ENCODE measurements at regions not wholly inside any gene's neighbourhood (a gene's known extent, or its start where the extent isn't known, plus 50 kb on each side); places are given as distances from the start of the nearest gene placed in this dataset.

- H3K4me3 ChIP-seq = no peak overlapping the region
- intact Hi-C loops (cut with DNase I) = loop anchor here in 1 of 10 donors (10.0 kb wide), 1 partner anchor 162 kb away; no protein-coding TSS in a partner anchor
- 61 to 89% methylated on average over 4 of the region's 4 CpGs for WGBS, 2 donors
- H3K9me3 ChIP-seq = no peaks in the 10 kb centered on the region
- DNase-seq = no peak
- no peaks in the 10 kb centered on the region for H3K27me3 ChIP-seq
- TF ChIP-seq CTCF (IDR thresholded peaks at IDR 0.05) = no peak
- H3K4me1 ChIP-seq = peaks cover 0 to 4% (median 0%) of the 10 kb centered on the region in 9 donors
- no peaks in the 10 kb centered on the region for H3K36me3 ChIP-seq
- no peak overlapping the region for H3K27ac ChIP-seq
- no peak for ATAC-seq
These were observed 167.0 kb downstream of the FGF18 start for GRCh38 chr5:171586436-171586835.

DNA sequence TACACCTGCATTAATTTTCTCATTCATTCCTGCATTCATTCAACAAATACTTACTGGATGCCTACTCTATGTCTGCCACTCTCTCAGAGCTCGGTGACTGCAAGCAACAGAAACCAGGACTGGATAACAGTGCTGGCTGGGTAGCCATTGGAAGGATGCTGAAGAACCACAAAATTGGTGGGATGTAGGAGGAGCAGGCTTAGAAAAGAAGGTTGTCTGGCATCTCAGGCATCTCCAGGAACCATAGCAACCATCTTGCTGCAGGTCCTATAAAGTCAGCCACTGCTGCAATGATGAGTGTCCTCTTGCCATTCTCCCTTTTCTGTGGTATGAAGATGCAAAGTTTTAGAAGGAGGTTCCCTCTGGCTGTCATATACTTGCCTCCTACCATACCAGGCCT is 168.6 kb downstream of the FGF18 start:
- no peak for TF ChIP-seq CTCF (IDR thresholded peaks at IDR 0.05)
- ATAC-seq (no peak), DNase-seq (no peak)
- Histone ChIP-seq H3K9me3 (no peaks in the 10 kb centered on the region), H3K27ac (no peak overlapping the region), H3K36me3 (no peaks in the 10 kb centered on the region), H3K4me3 (no peak overlapping the region), H3K4me1 (no peaks in the 10 kb centered on the region), H3K27me3 (no peaks in the 10 kb centered on the region)
- intact Hi-C loops (cut with DNase I) = loop anchor here in 1 of 10 donors (10.0 kb wide), 1 partner anchor 163 kb away; no protein-coding TSS in a partner anchor
- 93 to 94% methylated on average over 1 of the region's 1 CpG for WGBS, 2 donors

GRCh38 chr5:171588790-171589189 is 169.3 kb downstream of the FGF18 start:
- Histone ChIP-seq H3K4me1 (no peaks in the 10 kb centered on the region), H3K9me3 (no peaks in the 10 kb centered on the region), H3K4me3 (no peak overlapping the region), H3K27me3 (no peaks in the 10 kb centered on the region), H3K27ac (no peak overlapping the region), H3K36me3 (no peaks in the 10 kb centered on the region)
- DNase-seq (no peak), ATAC-seq (no peak)
- WGBS, 2 donors = 93% methylated on average over 8 of the region's 8 CpGs
- intact Hi-C loops (cut with DNase I) = loop anchor here in 1 of 10 donors (10.0 kb wide), 1 partner anchor 164 kb away; no protein-coding TSS in a partner anchor
- no peak for TF ChIP-seq CTCF (IDR thresholded peaks at IDR 0.05)

DNA sequence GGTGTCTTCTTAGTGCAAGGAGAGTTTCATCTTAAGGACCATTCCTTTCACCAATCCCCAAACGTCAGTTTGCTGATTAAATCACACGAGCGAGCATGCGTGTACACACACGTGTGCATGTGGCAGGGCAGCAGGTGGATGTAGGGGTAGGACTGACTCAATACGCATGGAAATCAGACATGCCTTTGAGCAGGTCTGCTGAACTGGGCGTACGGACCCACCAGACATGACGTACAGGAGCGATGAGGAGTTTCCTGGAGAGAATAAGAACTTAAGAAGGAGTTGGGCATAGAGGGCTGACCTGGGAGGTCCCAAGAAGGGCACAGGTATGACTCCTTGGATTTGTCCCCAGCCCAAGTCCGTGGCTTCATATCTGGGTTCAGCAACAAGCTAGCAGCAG is 170.0 kb downstream of the FGF18 start:
- TF ChIP-seq CTCF (IDR thresholded peaks at IDR 0.05) = no peak
- H3K27ac ChIP-seq = no peak overlapping the region
- no peaks in the 10 kb centered on the region for H3K27me3 ChIP-seq
- intact Hi-C loops (cut with DNase I) = loop anchor here in 1 of 10 donors (10.0 kb wide), 1 partner anchor 165 kb away; no protein-coding TSS in a partner anchor
- H3K9me3 ChIP-seq = no peaks in the 10 kb centered on the region
- no peak overlapping the region for H3K4me3 ChIP-seq
- DNase-seq (no peak), ATAC-seq (no peak)
- WGBS, 2 donors = 90 to 92% methylated on average over 11 of the region's 11 CpGs
- H3K36me3 ChIP-seq = no peaks in the 10 kb centered on the region
- H3K4me1 ChIP-seq = no peaks in the 10 kb centered on the region
